Mesothelial cell of epicardium (in vitro differentiated cells): ENCODE measurements at regions not wholly inside any gene's neighbourhood (a gene's known extent, or its start where the extent isn't known, plus 50 kb on each side); places are given as distances from the start of the nearest gene placed in this dataset.
A peak's percentile ranks its signal among the peaks of the same experiment; 100 is the strongest.

Experiments
- DNase-seq, 2 experiments: peaks; one replicate each; pipeline ENCODE4 v3.0.0; 2021; ENCODE audit warnings: low spot score in 2 of 2; ENCODE audit not compliant: unreplicated experiment in 2 of 2
- H3K27ac Mint-ChIP-seq: 2 replicates; pipeline ENCODE4 v1.8.0; 2021; ENCODE audit warnings: mixed read lengths
- H3K27me3 Mint-ChIP-seq: 2 replicates; pipeline ENCODE4 v1.8.0; 2021; ENCODE audit warnings: low read depth, mixed read lengths
- H3K36me3 Mint-ChIP-seq: 2 replicates; pipeline ENCODE4 v1.8.0; 2021; ENCODE audit warnings: mixed read lengths
- H3K4me1 Mint-ChIP-seq: 2 replicates; pipeline ENCODE4 v1.8.0; 2021; ENCODE audit warnings: mixed read lengths
- H3K4me3 Mint-ChIP-seq: 2 replicates; pipeline ENCODE4 v1.8.0; 2021; ENCODE audit warnings: mild to moderate bottlenecking, moderate library complexity, mixed read lengths
- H3K9me3 Mint-ChIP-seq: 2 replicates; pipeline ENCODE4 v1.8.0; 2021; ENCODE audit warnings: mixed read lengths
- CTCF ChIP-seq: fragments of 200-600 bp; sonication (generic); IDR thresholded peaks from one replicate; pipeline ENCODE4 v1.5.0; 2021; ENCODE audit warnings: antibody characterized with exemption; ENCODE audit not compliant: unreplicated experiment

GRCh38 chr1:55588309-55588708, 373.1 kb upstream of the USP24 start:
- Mint-ChIP-seq H3K36me3 (no peaks in the 10 kb centered on the region), H3K4me1 (peaks cover 14% of the 10 kb centered on the region), H3K4me3 (no peak overlapping the region), H3K9me3 (peaks cover 7% of the 10 kb centered on the region), H3K27ac (no peak overlapping the region), H3K27me3 (no peaks in the 10 kb centered on the region)
- DNase-seq: no peak
- TF ChIP-seq CTCF: no peak

GRCh38 chr1:55586771-55587170, 371.6 kb upstream of the USP24 start:
- TF ChIP-seq CTCF: no peak
- no peak overlapping the region for H3K27ac Mint-ChIP-seq

GRCh38 chr1:55585402-55585792, 370.2 kb upstream of the USP24 start:
- Mint-ChIP-seq H3K27me3 (no peaks in the 10 kb centered on the region), H3K4me3 (no peak overlapping the region), H3K27ac (peak overlapping the region; percentile 60), H3K9me3 (no peaks in the 10 kb centered on the region), H3K36me3 (no peaks in the 10 kb centered on the region), H3K4me1 (peaks cover 10% of the 10 kb centered on the region)
- TF ChIP-seq CTCF: no peak
- DNase-seq: no peak

More at GRCh38 chr1:55586771-55587170, 371.6 kb upstream of the USP24 start:
- Mint-ChIP-seq H3K36me3 (no peaks in the 10 kb centered on the region), H3K27me3 (no peaks in the 10 kb centered on the region), H3K4me1 (peaks cover 12% of the 10 kb centered on the region), H3K9me3 (peaks cover 4% of the 10 kb centered on the region), H3K4me3 (no peak overlapping the region)
- no peak for DNase-seq

GRCh38 chr1:55584526-55585401, 369.6 kb upstream of the USP24 start:
- Mint-ChIP-seq H3K36me3 (no peaks in the 10 kb centered on the region), H3K27ac (peak overlapping the region; percentile 60), H3K27me3 (no peaks in the 10 kb centered on the region), H3K4me1 (peaks cover 10% of the 10 kb centered on the region), H3K4me3 (no peak overlapping the region), H3K9me3 (no peaks in the 10 kb centered on the region)
- TF ChIP-seq CTCF: no peak
- no peak for DNase-seq

GRCh38 chr1:55582084-55582483, 366.9 kb upstream of the USP24 start:
- no peak for DNase-seq
- no peak overlapping the region for H3K27ac Mint-ChIP-seq
- H3K4me3 Mint-ChIP-seq: no peak overlapping the region
- H3K9me3 Mint-ChIP-seq: no peaks in the 10 kb centered on the region
- TF ChIP-seq CTCF: no peak
- no peaks in the 10 kb centered on the region for H3K36me3 Mint-ChIP-seq
- H3K4me1 Mint-ChIP-seq: peaks cover 19% of the 10 kb centered on the region
- no peaks in the 10 kb centered on the region for H3K27me3 Mint-ChIP-seq
